Mesendoderm (in vitro differentiated cells): ENCODE measurements at regions not wholly inside any gene's neighbourhood (a gene's known extent, or its start where the extent isn't known, plus 50 kb on each side); places are given as distances from the start of the nearest gene placed in this dataset.

Experiments
- DNase-seq: peaks from one replicate; pipeline ENCODE4 v3.0.0; 2013
- H2AK5ac ChIP-seq: 2 replicates; pipeline ENCODE4 v1.6.1; 2013; ENCODE audit warnings: low read length, inconsistent platforms
- H2BK120ac ChIP-seq: 2 replicates; pipeline ENCODE4 v1.6.1; 2013; ENCODE audit warnings: low read depth, mild to moderate bottlenecking, low read length, moderate library complexity, mixed read lengths
- H2BK15ac ChIP-seq: replicated peaks from 2 replicates; pipeline ENCODE4 v1.6.1; 2013; ENCODE audit warnings: low read depth, mild to moderate bottlenecking, moderate library complexity
- H2BK5ac ChIP-seq: 2 replicates; pipeline ENCODE4 v1.6.1; 2013; ENCODE audit warnings: low read length, inconsistent platforms
- H3K18ac ChIP-seq: 2 replicates; pipeline ENCODE4 v1.6.1; 2013; ENCODE audit warnings: mild to moderate bottlenecking, low read length, mixed read lengths
- H3K23ac ChIP-seq: one replicate; pipeline ENCODE4 v1.6.1; 2013; ENCODE audit warnings: low read length
- H3K27ac ChIP-seq: 2 replicates; pipeline ENCODE4 v1.5.1; 2013; ENCODE audit warnings: low read depth, mild to moderate bottlenecking, inconsistent platforms, low read length, moderate library complexity
- H3K27me3 ChIP-seq: 2 replicates; pipeline ENCODE4 v1.6.1; 2013; ENCODE audit warnings: low read length, control low read depth, mild to moderate bottlenecking, inconsistent platforms; ENCODE audit not compliant: insufficient read depth, poor library complexity
- H3K36me3 ChIP-seq: 2 replicates; pipeline ENCODE4 v1.6.1; 2013; ENCODE audit warnings: low read length, inconsistent platforms; ENCODE audit not compliant: control insufficient read depth, insufficient read depth
- H3K4ac ChIP-seq: one replicate; pipeline ENCODE4 v1.6.1; 2013; ENCODE audit warnings: low read depth, mild to moderate bottlenecking, low read length, moderate library complexity
- H3K4me1 ChIP-seq: 2 replicates; pipeline ENCODE4 v1.6.1; 2013; ENCODE audit warnings: low read depth, low read length, inconsistent platforms; ENCODE audit not compliant: control insufficient read depth
- H3K4me2 ChIP-seq: 2 replicates; pipeline ENCODE4 v1.6.1; 2013; ENCODE audit warnings: low read length
- H3K4me3 ChIP-seq: 2 replicates; pipeline ENCODE4 v1.5.1; 2013; ENCODE audit warnings: mild to moderate bottlenecking, low read length
- H3K56ac ChIP-seq: one replicate; pipeline ENCODE4 v1.6.1; 2013; ENCODE audit warnings: low read length
- H3K79me1 ChIP-seq: 2 replicates; pipeline ENCODE4 v1.6.1; 2013; ENCODE audit warnings: low read length, inconsistent platforms
- H3K79me2 ChIP-seq: 2 replicates; pipeline ENCODE4 v1.6.1; 2013; ENCODE audit warnings: mild to moderate bottlenecking, low read length; ENCODE audit not compliant: control insufficient read depth, insufficient read depth
- H3K9ac ChIP-seq: 2 replicates; pipeline ENCODE4 v1.6.1; 2013; ENCODE audit warnings: low read length, inconsistent platforms
- H4K5ac ChIP-seq: one replicate; pipeline ENCODE4 v1.6.1; 2013; ENCODE audit warnings: low read length
- H4K8ac ChIP-seq: one replicate; pipeline ENCODE4 v1.6.1; 2013; ENCODE audit warnings: low read depth, mild to moderate bottlenecking, control low read depth, low read length, moderate library complexity
- WGBS: extraction: QIAGEN DNeasy Blood & Tissue Kit; methylation state at CpG from one replicate; pipeline ENCODE4 v1.1.7; 2013; ENCODE audit warnings: low lambda C conversion rate, missing lambda C conversion rate; ENCODE audit not compliant: insufficient coverage; ENCODE audit errors: extremely low coverage; 5-methylcytosine and 5-hydroxymethylcytosine counted together

DNA sequence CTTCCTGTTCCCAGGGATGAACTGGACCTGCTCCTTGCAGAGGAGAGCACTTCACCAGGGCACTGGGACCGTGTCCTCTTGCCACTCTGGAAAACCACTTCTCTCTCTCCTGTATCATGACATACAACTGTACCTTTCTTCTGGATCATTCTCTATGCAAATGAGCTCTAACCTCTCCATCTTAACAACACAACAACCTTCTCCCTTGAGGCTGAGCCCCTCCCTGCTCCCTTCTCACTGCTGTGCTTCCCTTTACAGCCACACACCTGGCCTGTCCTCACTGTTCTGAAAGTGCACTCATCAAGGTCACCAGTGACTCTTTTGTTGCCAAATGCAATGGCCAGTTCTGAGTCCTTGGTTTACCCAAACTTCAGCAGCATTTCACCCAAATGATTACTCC lies 54.5 kb upstream of the MRPS6 start:
- no peaks in the 10 kb centered on the region for H3K27me3 ChIP-seq
- H2BK120ac ChIP-seq, result no peak overlapping the region
- H3K56ac ChIP-seq, result no peak overlapping the region
- H3K27ac ChIP-seq, result no peak overlapping the region
- no peaks in the 10 kb centered on the region for H3K36me3 ChIP-seq
- H3K9ac ChIP-seq, result no peak overlapping the region
- H3K23ac ChIP-seq, result no peak overlapping the region
- WGBS, result no CpG with 5 or more reads among the region's 1 CpG
- no peak overlapping the region for H4K5ac ChIP-seq
- no peak for DNase-seq
- no peak overlapping the region for H4K8ac ChIP-seq
- no peak overlapping the region for H3K4ac ChIP-seq
- no peak overlapping the region for H3K4me3 ChIP-seq
- H2BK15ac ChIP-seq, result no peak overlapping the region
- no peak overlapping the region for H2BK5ac ChIP-seq
- H3K18ac ChIP-seq, result no peak overlapping the region
- H3K79me1 ChIP-seq, result no peaks in the 10 kb centered on the region
- no peak overlapping the region for H2AK5ac ChIP-seq
- peaks cover 5% of the 10 kb centered on the region for H3K4me1 ChIP-seq
- no peak overlapping the region for H3K4me2 ChIP-seq
- H3K79me2 ChIP-seq, result no peaks in the 10 kb centered on the region

DNA sequence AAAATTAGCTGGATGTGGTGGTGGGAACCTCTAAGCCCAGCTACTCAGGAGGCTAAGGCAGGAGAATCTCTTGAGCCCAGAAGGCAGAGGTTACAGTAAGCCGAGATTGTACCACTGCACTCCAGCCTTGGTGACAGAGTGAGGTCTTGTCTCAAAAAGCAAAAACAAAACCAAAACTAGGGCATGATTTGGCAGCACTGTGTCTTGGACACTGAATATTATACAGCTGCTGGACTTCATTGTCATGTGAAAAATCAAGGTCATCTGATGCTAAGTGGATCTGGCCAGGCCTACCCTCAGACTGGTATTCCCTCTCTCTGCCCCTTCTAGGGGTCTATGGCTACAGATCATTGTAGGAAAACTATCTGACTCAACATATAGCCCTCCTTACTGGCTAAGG lies 55.2 kb upstream of the MRPS6 start:
- no peak overlapping the region for H3K27ac ChIP-seq
- no peaks in the 10 kb centered on the region for H3K79me1 ChIP-seq
- no peak overlapping the region for H2AK5ac ChIP-seq
- no peak overlapping the region for H2BK120ac ChIP-seq
- H3K4me2 ChIP-seq, result no peak overlapping the region
- H3K4me3 ChIP-seq, result no peak overlapping the region
- H3K79me2 ChIP-seq, result no peaks in the 10 kb centered on the region
- H3K9ac ChIP-seq, result no peak overlapping the region
- no peak for DNase-seq
- H2BK5ac ChIP-seq, result no peak overlapping the region
- H3K56ac ChIP-seq, result no peak overlapping the region
- no peak overlapping the region for H4K8ac ChIP-seq
- H4K5ac ChIP-seq, result no peak overlapping the region
- no peak overlapping the region for H2BK15ac ChIP-seq
- H3K36me3 ChIP-seq, result no peaks in the 10 kb centered on the region
- H3K4ac ChIP-seq, result no peak overlapping the region
- H3K23ac ChIP-seq, result no peak overlapping the region
- WGBS, result no CpG with 5 or more reads among the region's 1 CpG
- no peaks in the 10 kb centered on the region for H3K27me3 ChIP-seq
- H3K18ac ChIP-seq, result no peak overlapping the region
- H3K4me1 ChIP-seq, result peaks cover 5% of the 10 kb centered on the region

DNA sequence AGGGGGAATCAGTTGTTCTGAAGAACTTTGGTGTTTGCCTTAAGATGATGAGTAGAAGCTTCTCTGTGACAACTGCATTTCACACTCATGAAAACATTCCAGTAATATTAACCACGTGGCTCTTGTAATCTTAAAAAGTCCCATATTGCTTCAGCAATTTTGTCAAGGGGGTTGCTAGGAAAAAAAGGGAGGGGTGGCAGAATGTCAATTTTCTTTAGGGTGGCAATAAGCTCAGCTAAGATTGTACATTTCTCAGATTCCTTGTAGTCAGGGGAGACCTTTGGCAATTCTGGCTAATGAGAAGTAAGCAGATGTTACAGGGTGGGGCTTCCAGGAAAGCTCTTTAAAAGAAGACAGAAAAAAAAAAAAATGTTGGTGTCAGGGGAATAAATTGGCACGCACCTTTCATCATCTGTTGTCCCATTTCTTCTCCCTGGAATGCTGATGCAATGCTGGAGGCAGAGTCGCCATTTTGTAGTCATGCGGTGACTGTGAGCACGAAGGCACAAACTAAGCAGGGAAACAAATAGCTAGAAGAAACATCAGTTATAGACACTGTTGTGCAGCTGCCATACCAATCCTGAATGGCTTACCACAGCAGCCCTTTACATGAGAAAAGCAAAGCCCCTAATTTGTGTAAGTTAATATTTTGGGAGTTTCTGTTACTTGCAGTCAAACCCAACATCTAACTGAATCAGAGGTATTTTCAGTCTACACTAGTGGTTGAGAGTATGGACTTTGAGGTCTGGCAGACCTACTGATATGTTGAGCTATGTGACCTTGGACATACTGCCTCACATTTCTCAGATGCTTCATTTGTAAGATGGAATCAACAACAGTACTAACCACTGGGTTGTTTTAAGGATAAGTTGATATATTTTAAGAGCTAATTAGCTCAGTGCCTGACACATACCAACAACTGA lies 56.1 kb upstream of the MRPS6 start:
- no peak overlapping the region for H2AK5ac ChIP-seq
- no peak for DNase-seq

GRCh38 chr21:34012640-34013039 lies 60.7 kb upstream of the MRPS6 start:
- no peak overlapping the region for H2BK120ac ChIP-seq
- H3K27me3 ChIP-seq, result no peaks in the 10 kb centered on the region
- no peaks in the 10 kb centered on the region for H3K79me2 ChIP-seq
- no peak overlapping the region for H2BK5ac ChIP-seq
- no CpG with 5 or more reads among the region's 3 CpGs for WGBS
- H4K8ac ChIP-seq, result no peak overlapping the region
- no peak overlapping the region for H3K9ac ChIP-seq
- H3K4me3 ChIP-seq, result no peak overlapping the region
- no peak overlapping the region for H3K23ac ChIP-seq
- H3K36me3 ChIP-seq, result no peaks in the 10 kb centered on the region
- H4K5ac ChIP-seq, result no peak overlapping the region
- H3K27ac ChIP-seq, result no peak overlapping the region
- no peak overlapping the region for H3K4me2 ChIP-seq
- no peaks in the 10 kb centered on the region for H3K4me1 ChIP-seq
- no peak overlapping the region for H2AK5ac ChIP-seq
- no peaks in the 10 kb centered on the region for H3K79me1 ChIP-seq
- H3K56ac ChIP-seq, result no peak overlapping the region
- no peak overlapping the region for H3K4ac ChIP-seq
- H3K18ac ChIP-seq, result no peak overlapping the region
- no peak overlapping the region for H2BK15ac ChIP-seq
- DNase-seq, result no peak

More for the DNA sequence above, 56.1 kb upstream of the MRPS6 start:
- Histone ChIP-seq H2BK120ac (no peak overlapping the region), H3K79me2 (no peaks in the 10 kb centered on the region), H3K79me1 (no peaks in the 10 kb centered on the region), H3K4ac (no peak overlapping the region), H3K36me3 (no peaks in the 10 kb centered on the region), H2BK5ac (no peak overlapping the region), H3K23ac (no peak overlapping the region), H4K8ac (no peak overlapping the region), H3K27ac (no peak overlapping the region), H3K4me2 (no peak overlapping the region), H4K5ac (no peak overlapping the region), H2BK15ac (no peak overlapping the region), H3K18ac (no peak overlapping the region), H3K4me1 (no peaks in the 10 kb centered on the region), H3K4me3 (no peak overlapping the region), H3K56ac (no peak overlapping the region), H3K27me3 (no peaks in the 10 kb centered on the region), H3K9ac (no peak overlapping the region)
- WGBS, result no CpG with 5 or more reads among the region's 5 CpGs

DNA sequence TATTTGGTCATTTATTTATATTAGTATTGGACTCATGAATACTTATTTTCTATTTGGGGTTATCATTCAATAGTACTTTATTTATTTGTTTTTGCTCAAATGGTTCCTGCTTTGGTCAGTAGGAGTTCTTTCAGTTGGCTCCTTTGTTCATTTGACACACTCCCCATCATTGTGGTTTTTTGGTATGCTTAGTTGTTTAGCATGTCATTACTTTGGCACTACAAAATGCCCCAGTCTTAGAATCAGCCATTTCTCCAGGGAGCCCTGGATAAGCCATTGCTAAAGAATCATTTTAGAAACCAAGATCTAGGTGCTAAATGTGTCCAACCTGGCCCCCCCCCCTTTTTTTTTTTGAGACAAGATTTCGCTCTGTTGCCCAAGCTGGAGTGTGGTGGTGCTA lies 61.7 kb upstream of the MRPS6 start:
- no peak overlapping the region for H3K4ac ChIP-seq
- H3K27ac ChIP-seq, result no peak overlapping the region
- no peak overlapping the region for H4K8ac ChIP-seq
- H3K79me1 ChIP-seq, result no peaks in the 10 kb centered on the region
- no peak overlapping the region for H2BK120ac ChIP-seq
- no peak overlapping the region for H3K56ac ChIP-seq
- H3K79me2 ChIP-seq, result no peaks in the 10 kb centered on the region
- no peak for DNase-seq
- H4K5ac ChIP-seq, result no peak overlapping the region
- no CpG with 5 or more reads among the region's 1 CpG for WGBS
- H3K4me1 ChIP-seq, result no peaks in the 10 kb centered on the region
- no peak overlapping the region for H2BK15ac ChIP-seq
- no peaks in the 10 kb centered on the region for H3K27me3 ChIP-seq
- H3K4me2 ChIP-seq, result no peak overlapping the region
- H3K23ac ChIP-seq, result no peak overlapping the region
- H3K36me3 ChIP-seq, result no peaks in the 10 kb centered on the region
- H3K18ac ChIP-seq, result no peak overlapping the region
- H3K4me3 ChIP-seq, result no peak overlapping the region
- H2AK5ac ChIP-seq, result no peak overlapping the region
- H3K9ac ChIP-seq, result no peak overlapping the region
- H2BK5ac ChIP-seq, result no peak overlapping the region

DNA sequence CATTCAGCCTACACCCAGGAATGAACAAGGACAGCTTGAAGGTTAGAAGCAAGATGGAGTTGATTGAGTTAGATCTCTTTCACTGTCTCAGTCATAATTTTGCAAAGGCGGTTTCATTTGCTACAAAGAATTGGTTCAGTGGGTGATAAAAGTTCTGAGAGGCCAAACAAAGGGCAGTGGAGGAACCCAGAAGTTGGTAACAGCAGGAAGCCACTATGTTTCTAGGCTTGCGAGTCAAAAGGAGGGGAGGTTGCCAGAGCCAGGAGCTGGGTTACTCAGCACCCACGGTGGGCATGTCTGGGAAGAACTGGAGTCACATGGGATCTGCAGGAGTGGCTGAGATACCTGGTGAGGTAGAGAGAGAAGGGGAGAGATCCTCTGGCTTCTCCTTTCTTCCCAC lies 64.2 kb upstream of the MRPS6 start:
- H3K36me3 ChIP-seq, result no peaks in the 10 kb centered on the region
- H3K4me1 ChIP-seq, result no peaks in the 10 kb centered on the region
- no peak overlapping the region for H2BK120ac ChIP-seq
- H2BK5ac ChIP-seq, result no peak overlapping the region
- H3K23ac ChIP-seq, result no peak overlapping the region
- H2AK5ac ChIP-seq, result no peak overlapping the region
- no peak overlapping the region for H3K9ac ChIP-seq
- no peak for DNase-seq
- H4K5ac ChIP-seq, result no peak overlapping the region
- no peak overlapping the region for H3K4me2 ChIP-seq
- H3K4ac ChIP-seq, result no peak overlapping the region
- H3K56ac ChIP-seq, result no peak overlapping the region
- no CpG with 5 or more reads among the region's 3 CpGs for WGBS
- H2BK15ac ChIP-seq, result no peak overlapping the region
- H4K8ac ChIP-seq, result no peak overlapping the region
- H3K4me3 ChIP-seq, result no peak overlapping the region
- H3K18ac ChIP-seq, result no peak overlapping the region
- H3K79me1 ChIP-seq, result no peaks in the 10 kb centered on the region
- H3K27ac ChIP-seq, result no peak overlapping the region
- H3K27me3 ChIP-seq, result no peaks in the 10 kb centered on the region
- H3K79me2 ChIP-seq, result no peaks in the 10 kb centered on the region
